Globus pallidus (tissue), 1 donor: ENCODE measurements at regions not wholly inside any gene's neighbourhood (a gene's known extent, or its start where the extent isn't known, plus 50 kb on each side); places are given as distances from the start of the nearest gene placed in this dataset.
"Not testable (repeated sequence)": the region's sequence is repeated elsewhere in the genome, so short reads cannot be mapped to it uniquely, and the experiment has no call there.

Source experiments
- DNase-seq: peaks from one replicate; pipeline ENCODE4 v3.0.0-alpha.2; 2015; ENCODE audit warnings: low spot score

- no peak for DNase-seq
Observed at GRCh38 chr12:46945591-46945990, 119.8 kb upstream of the SLC38A4 start.

GRCh38 chr12:46946137-46946536 is 120.3 kb upstream of the SLC38A4 start:
- no peak for DNase-seq

- DNase-seq, result peak; percentile 51
Observed at GRCh38 chr12:46948936-46949545, 123.2 kb upstream of the SLC38A4 start.

GRCh38 chr12:46950094-46950493 is 124.3 kb upstream of the SLC38A4 start:
- DNase-seq, result no peak

- no peak for DNase-seq
Observed at GRCh38 chr12:46952880-46953483, 126.4 kb upstream of the PCED1B start.

GRCh38 chr12:46956451-46957035 is 122.9 kb upstream of the PCED1B start:
- DNase-seq, result peak; percentile 45

GRCh38 chr12:46958053-46958452 is 121.4 kb upstream of the PCED1B start:
- no peak for DNase-seq

GRCh38 chr12:46958599-46959290 is 120.7 kb upstream of the PCED1B start:
- DNase-seq, result no peak

GRCh38 chr12:46959502-46959901 is 119.9 kb upstream of the PCED1B start:
- no peak for DNase-seq

GRCh38 chr12:46960681-46961080 is 118.7 kb upstream of the PCED1B start:
- no peak for DNase-seq

- DNase-seq, result no peak
Observed at GRCh38 chr12:46963191-46963590, 116.2 kb upstream of the PCED1B start.

GRCh38 chr12:46963977-46964971 is 115.1 kb upstream of the PCED1B start:
- DNase-seq, result peak; percentile 27

- no peak for DNase-seq
Observed at GRCh38 chr12:46965137-46965536, 114.3 kb upstream of the PCED1B start.

- no peak for DNase-seq
Observed at GRCh38 chr12:46965880-46966279, 113.5 kb upstream of the PCED1B start.

- DNase-seq, result no peak
Observed at GRCh38 chr12:46970636-46971035, 108.8 kb upstream of the PCED1B start.

GRCh38 chr12:46973937-46974336 is 105.5 kb upstream of the PCED1B start:
- DNase-seq, result not testable (repeated sequence)

GRCh38 chr12:46977871-46978375 is 101.5 kb upstream of the PCED1B start:
- no peak for DNase-seq

- no peak for DNase-seq
Observed at GRCh38 chr12:46981622-46982021, 97.8 kb upstream of the PCED1B start.

- DNase-seq, result no peak
Observed at GRCh38 chr12:46982629-46983392, 96.6 kb upstream of the PCED1B start.

- no peak for DNase-seq
Observed at GRCh38 chr12:46983393-46983793, 96.0 kb upstream of the PCED1B start.
